CD4-positive, alpha-beta T cell treated with Interleukin-1 beta for 1 hour (primary cell): ENCODE measurements at regions not wholly inside any gene's neighbourhood (a gene's known extent, or its start where the extent isn't known, plus 50 kb on each side); places are given as distances from the start of the nearest gene placed in this dataset.
"Not testable (repeated sequence)": the region's sequence is repeated elsewhere in the genome, so short reads cannot be mapped to it uniquely, and the experiment has no call there.

ENCODE experiments used
- DNase-seq, 2 donors: peaks; one replicate each; pipeline ENCODE4 v3.0.0-alpha.2; 2020 to 2022

DNA sequence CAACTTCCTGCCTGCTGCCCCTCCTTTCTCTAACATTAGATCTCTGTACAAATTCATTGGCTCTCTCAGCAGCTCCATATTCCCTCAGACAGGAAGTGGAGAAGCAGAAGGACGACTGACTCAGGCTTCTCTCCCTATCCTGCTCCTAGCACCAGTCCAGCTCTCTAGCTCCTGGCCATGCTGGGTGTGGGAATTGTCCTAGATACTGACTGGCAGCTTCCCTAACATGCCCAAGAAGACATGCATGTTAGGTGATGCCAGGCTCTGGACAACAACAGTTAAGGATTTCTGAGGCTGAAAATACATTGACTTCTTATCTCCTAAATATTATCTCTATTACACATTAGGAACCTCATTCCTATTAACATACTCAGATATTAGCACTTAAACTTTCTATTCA lies 292.9 kb downstream of the IKZF2 start:
- DNase-seq = no peak

DNA sequence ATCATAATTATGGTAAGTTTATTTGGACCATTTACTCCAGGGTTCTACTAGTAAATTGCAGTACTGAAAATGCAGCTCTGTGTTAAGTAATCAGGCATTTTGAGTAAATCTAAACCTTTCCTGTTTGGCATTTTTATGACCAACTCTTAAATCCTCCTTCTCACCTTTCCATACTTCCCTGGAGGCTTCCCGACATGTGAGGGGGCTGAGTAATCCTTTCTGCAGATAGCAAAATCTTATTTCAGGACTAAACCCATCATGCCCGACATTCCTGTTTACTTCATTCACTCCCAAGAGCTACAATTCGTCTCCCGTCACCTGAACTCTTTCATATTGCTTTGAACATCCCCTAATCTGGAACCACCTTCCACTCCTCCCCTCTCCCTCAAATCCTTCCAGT lies 296.6 kb downstream of the IKZF2 start:
- DNase-seq = no peak

DNA sequence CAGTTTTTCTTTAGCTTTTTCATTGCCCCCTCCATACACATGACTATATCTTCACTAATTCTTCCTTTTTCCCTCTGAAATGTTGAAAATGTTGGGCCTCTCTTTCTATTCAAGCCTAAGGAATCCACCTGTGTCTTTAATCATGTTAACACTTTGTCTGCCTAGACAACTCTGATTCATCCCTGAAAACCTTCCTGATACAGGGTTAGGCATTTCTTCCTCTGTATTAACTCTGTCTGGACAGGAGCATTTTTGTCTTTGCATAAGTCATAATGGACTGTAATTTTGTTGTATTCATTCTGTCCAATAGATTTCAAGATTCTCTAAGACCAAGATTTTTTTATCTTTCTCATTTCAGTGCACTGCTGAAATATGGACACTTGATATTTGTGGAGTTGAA lies 297.3 kb downstream of the IKZF2 start:
- no peak for DNase-seq

DNA sequence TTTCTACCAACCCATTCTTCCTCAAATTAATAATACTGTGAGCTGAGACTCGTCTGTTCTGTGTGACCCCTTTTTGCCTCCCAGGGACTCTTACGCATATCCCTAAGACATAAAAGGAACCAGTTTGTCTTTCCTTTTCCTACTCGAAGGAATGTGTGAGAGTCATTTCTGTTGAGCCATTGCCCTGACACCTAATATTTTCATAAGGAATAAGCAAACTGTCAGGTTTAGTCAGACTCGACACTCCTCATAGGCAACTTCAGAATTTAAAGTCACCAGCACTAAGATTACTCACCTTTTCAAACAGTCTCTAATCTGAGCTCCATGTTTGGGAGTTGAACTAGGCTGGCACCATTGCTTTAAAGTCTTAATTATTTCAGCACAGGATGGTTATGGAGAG lies 305.5 kb downstream of the IKZF2 start:
- no peak for DNase-seq

DNA sequence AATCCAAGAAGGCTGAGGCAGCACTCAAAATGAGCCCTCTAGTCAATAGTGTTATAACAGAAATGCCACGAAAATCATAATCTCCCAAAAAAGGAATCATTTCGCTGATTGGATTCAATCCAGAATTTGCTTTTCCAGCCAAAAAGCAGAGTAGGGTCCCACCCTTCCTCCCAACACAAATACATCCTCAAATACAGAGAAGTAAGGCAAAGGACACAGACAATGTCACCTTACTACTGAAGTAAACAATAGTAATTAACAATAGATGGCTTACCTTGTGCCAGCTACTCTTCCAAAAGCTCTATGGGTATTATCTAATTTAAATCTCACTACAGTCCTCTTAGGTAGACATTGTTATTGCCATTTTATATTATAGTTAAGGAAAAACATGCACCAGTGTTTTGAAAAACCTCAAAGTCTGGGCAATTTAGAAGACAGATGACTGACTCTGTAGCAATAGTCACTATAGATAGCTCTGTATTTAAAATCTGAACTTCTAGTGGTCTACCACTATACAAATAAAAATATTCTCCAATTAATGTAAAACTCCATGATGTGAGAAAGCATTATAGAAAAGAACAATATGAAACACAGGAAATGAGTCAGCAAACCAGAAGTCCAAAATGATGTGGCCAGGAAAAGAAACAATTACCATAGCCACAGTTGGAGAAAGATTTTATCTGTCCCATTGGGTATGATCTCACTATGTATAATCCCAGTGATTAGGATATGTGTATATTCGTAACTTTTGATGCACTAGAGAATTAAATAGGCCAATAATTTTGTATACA lies 305.0 kb upstream of the ERBB4 start:
- no peak for DNase-seq

DNA sequence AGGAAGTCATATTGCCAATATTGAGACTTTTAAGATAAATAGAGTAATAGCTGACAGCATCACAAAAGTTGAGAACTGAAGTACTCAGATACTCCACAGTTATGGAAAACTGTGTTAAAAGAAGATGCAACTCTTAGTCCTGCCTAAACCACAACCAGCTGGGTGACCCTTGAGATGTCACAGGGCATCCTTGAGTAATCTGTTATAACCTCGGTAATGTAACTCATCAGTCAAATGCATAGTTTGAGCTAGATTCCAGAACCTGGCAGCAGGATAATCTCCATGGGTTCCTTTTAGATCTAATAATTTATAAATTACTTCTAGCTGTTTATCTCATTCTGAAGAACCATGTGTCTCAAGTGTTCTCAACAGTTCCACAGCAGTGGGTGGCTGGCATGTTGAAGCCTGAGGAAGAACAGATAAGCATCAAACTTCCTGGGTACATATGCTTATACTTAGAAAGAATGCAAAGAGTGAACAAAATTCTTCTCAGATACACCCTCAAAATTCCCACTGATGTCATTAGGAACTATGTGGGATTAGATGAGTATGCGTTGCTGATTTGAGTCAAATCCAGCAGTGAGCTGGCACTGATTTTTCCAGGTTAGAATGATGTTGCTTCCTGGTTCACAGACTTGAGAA lies 304.1 kb upstream of the ERBB4 start:
- no peak for DNase-seq

DNA sequence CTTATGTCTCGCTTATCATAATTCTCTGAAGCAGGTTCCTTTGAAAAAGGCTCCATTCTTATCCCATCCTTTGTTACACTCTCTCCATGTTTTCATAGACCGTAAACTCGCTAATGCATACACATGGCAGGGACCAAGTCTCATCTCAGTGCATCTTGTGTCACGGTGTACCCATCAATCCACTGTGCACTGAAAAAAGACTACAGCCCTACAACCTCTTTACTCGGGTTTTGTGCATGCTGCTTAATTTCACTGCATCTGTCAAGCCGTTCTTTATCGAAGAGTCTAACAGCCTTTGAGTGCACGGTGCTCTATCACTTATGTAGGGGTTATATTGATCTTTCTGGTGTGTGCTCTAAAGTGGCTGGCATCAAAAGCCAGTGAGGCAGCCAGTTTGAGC lies 302.9 kb upstream of the ERBB4 start:
- no peak for DNase-seq

DNA sequence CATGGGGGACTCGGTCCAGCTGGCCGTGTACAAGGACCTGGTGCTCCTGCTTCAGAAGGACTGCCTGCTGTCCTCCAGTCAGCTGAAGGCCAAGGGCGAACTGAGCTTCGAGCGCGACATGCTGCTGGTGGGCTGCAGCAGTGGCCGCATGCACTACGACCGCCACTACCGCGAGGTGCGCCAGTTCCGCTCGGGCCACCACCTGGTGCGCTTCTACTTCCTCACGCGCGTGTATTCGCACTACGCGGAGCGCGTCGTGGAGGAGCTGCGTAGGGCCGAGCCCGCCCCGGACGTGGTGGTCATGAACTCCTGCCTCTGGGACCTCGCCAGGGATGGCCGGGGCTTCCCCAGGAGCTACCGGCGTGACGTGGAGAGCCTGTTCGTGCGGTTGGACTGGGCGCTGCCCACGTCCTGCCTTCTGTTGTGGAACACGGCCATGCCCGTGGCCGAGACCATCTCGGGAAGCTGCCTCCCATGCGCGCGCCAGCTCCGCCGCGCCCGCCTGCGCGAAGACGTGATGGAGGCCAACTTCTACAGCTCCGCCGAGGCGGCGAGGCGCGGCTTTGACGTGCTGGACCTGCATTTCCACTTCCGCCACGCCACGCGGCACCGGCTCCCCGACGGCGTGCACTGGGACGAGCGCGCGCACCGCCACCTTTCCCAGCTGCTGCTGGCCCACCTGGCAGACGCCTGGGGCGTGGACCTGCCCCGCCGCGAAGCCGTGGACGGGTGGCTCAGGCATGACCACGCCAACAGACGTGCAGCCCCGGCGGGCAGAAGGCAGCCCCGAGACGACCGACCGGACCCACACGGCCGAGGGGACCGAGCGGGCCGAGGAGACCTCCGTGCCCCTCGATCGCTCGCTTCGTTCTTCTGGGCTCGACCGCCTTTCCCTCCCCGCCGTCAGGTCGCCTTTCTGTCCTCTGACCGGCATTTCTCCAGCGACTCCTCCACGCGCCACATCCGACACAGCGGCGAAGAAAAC lies 293.9 kb upstream of the ERBB4 start:
- no peak for DNase-seq

DNA sequence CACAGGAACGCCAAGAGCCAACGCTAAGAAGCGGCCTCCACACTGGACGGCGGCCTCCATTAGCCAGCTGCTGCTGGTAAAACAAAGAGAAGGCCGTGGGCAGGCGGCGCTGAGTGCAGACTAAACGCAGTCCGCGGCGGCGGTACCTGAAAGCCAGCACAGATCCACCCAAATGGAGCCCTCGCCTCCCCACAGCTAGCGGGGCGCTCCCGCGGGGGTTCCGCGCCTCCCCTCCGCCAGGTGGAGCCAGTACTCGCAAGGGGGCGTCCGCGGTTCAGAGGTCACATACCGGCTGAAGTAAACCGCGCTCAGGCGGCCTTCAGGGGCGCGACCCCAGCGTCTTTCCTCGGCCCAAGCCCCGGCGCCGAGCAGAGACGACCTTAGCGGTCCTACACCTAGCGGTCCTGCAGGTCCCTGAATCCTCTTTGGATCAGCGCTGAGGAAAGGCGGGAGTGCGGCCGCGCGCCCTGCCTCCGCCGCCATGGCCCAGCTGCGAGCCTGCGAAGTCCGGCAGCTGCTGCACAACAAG lies 293.1 kb upstream of the ERBB4 start:
- no peak for DNase-seq

DNA sequence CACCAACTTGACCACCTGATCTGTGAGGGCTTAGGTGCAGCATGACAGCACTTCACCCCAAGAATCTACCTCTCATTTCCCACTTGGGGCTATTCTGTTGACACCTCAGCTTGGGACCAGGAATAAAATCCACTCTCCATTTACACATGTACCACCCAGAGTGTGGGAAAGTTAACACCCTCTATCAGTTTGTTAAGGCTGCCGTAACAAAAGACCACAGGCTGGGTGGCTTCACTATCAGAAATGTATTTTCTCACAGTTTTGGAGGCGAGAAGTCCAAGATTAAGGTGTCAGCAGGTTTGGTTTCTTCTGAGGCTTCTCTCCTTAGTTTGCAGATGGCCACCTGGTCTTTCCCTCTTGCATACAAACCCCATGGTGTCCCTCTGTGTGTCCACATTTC lies 277.7 kb upstream of the ERBB4 start:
- DNase-seq = no peak

DNA sequence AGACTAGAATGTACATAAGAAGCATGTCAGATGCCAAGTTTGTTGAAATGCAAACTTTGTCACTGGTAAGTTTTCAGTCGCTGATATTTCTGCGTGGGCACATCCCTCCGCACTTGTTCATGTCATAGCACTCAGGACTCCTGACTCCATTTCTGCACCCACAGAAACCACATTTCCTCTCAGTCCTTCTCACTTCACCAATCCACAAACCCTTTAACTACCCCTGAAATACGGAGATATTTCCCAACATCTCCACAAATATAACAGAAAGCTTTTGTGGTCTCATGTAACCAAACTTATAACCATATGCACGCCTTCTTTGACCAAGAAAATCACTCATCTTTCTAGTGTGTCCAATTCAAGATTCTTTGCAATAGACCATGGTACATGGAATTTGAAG lies 276.9 kb upstream of the ERBB4 start:
- no peak for DNase-seq

DNA sequence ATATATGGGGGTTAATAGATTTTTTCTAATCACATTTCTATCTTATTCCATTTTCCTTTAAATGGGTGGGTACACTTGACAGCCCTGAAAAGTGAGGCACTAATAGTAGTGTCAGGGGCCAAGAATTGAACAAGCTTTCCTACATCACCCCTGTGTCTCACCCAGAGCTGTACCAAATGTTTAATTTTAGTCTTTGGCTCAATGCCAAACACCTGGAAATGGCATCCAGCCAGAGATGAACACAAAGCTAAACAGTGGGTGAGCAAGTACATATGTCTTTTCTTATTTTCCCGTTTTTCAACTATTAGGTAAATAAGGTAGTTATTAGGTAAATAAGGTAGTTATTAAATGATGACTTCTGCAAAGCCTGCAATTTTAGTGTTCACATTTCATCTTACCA lies 276.3 kb upstream of the ERBB4 start:
- no peak for DNase-seq

DNA sequence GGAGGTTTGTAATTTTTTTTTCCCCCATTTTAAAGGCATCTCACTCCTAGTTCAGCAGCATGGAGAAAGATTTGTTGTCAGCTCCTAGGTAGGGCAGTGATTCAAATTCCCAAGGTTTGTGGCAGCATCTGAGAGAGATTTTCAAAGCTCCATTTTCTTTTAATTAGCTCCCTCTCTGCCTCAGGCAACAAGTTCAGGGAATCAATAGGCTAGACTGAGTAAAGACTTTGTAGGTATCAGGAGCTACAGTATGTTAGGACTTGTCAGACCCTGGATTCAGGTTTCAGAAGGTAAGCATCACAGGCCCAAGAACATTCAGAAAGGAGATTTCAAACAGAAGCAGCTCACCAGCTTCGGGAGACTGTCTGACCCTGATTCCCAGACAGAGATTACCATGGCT lies 273.3 kb upstream of the ERBB4 start:
- no peak for DNase-seq

DNA sequence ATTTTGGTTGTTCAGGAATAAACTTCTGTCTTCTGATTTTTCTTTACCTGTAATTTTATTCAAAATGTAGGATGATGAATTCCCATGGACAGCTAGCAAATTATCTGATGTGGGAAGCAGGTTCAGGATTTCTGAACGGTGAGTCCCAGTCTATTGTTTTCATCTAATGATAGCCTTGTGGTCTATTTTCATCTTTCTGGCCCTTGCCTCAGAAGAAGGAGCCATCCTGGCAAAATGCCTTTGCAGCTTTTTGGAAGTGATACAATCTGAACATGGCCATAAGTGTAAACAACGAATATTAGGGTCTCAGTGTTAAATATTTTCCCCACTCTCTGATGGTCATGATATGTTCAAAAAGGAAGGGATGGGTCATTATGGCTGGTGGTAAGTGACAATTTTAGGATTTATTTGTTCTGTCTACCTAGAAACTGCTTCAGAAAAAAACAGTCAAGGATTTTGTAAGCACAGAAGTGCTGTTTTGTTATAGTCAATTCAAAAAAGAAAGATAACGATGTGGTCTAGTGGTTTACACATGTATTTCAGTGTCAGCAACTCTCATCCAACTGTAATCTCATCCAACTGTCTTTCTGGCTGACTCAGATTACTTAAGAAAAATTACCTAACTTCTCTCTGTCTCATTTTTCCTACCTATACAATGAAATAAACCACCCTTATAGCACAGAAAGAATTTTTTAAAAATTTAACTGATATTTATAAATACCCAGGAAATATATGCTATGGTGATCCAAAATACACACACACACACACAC lies 272.6 kb upstream of the ERBB4 start:
- DNase-seq = no peak

DNA sequence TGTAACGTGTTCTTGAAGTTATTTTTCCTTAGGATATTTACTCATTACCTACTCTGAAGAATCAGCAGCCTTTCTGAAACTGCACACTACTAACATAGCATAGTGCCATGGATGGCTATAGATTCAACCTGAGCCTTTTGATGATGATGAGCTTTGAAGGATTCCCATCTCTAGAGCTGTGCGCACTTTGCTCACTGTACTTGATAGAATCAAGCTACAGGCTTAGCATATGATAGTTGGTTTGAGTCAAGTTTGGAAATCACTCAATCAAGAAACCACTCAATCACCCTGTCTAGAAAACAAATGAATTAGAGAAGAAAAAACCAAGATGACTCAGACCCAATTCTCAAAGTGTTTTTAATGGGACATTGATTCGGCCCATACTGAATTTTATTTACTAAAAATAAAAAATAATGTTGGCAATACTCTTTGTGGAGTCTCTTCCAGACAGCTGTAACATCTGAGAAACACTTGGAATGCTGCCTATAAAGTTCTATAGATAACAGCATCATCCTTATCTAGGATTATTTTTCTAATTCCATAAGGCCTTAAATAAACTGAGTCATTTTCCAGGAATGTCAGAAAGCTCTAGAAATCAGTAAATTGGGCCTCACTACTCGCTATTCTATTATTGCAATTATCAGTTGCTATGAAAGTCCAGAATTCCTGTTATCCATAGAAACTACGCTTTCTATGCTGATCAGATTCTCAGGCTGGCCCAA lies 259.0 kb upstream of the ERBB4 start:
- no peak for DNase-seq

DNA sequence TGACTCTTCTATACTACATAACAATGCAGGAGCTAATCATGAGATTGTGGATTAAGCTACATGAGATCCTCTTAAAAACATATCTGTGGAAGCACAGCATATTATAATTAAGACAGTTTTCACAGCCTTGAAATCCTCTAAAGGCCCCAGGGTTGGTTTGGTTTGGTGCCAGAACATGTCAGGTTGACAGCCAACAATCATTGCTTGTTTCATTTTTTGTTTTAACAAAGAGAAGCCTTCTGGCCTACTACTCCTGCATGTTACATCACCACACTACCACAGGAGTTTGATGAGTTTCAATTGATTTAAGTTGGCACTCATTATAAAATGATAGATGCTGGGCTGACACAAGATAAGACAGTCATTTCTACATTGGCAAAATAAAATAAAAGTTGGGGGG lies 255.9 kb upstream of the ERBB4 start:
- no peak for DNase-seq

DNA sequence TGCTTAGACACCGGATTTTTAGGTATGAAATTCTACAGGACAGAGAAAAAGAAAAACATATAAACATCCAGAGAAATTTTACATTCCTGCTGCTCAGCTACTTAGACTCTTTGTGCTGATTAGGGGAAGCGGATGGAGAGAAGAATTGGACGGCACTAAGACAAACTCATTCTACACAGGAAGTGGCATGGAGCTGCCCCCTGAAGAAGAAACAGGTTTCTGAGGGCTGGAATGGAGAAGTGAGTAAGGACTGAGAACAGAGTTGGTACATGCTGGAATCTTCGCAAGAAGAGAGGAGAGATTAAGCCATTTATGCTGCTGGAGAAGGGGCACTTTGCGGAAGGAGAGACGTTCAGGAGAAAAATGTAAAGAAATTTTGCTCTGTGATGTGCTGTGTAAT lies 253.0 kb upstream of the ERBB4 start:
- DNase-seq = no peak

DNA sequence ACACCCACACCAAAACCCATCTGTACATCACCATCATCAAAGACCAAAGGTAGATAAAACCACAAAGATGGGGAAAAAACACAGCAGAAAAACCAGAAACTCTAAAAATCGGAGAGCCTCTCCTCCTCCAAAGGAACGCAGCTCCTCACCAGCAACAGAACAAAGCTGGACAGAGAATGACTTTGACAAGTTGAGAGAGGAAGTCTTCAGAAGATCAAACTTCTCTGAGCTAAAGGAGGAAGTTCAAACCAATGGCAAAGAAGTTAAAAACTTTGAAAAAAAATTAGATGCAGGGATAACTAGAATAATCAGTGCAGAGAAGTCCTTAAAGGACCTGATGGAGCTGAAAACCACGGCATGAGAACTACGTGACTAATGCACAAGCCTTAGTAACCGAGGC lies 247.5 kb upstream of the ERBB4 start:
- not testable (repeated sequence) for DNase-seq

DNA sequence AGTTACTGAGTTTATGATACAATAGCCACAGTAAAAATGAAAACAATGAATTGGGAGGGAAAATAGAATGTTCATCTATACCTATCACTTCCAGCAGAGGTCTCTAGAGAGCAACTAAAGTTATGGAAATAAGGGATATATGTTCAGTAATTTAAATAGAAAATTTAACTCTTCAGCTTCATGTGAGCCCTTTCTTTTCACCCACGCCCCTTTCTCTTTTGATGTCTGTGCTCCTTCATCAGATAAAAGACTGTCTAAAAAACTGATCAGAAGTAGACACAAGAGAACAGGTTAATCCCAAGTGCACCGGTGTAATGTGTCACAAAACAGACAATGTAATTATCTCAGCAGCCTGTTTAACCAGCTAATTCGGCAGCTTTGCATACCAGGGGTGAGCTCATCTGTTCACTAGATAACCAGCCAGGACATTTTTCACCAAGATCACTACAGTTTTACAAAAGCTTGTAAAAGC lies 238.5 kb upstream of the ERBB4 start:
- peak in 1 of 2 donors; percentile 41 for DNase-seq

DNA sequence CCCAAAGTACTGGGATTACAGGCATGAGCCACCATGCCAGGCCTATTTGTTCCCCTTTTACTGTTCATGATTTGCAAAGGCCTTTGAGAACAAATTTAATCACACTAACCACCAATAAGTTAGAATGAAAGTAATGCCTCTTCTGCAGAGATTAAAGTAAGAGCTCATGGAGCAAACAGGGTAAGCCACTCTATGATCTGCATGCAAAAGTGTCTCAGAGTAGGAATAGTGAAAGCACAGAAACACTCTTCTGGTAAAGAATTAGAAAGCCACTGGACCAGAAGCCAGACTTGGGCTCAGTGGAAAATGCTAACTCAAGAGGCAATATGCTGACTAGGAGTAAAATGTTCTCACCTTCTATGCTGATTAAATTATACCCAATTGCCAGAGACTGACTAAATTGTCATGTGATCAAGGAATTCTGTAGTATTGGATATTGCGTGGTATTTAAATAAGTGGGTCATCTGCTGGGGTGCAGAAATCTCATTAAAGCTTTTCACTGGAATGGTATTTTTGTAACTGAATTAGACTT lies 235.3 kb upstream of the ERBB4 start:
- no peak for DNase-seq

DNA sequence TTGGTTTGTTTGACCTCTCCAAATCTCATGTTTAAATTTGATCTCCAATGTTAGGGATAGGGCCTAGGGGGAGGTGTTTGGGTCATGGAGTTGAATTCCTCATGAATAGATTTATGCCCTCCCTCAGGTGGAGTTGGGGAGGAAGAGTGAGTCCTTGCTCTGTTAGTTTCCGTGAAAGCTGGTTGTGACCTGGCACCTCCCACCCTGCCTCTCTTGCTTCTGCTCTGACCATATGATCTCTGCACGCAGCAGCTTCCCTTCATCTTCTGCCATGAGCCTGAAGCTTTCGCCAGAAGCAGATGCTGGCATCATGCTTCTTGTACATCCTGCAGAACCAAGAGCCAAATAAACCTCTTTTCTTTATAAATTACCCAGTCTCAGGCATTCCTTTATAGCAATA lies 231.6 kb upstream of the ERBB4 start:
- DNase-seq = no peak
